ENCODE measurements at regions not wholly inside any gene's neighbourhood (a gene's known extent, or its start where the extent isn't known, plus 50 kb on each side); places are given as distances from the start of the nearest gene placed in this dataset.

DNA sequence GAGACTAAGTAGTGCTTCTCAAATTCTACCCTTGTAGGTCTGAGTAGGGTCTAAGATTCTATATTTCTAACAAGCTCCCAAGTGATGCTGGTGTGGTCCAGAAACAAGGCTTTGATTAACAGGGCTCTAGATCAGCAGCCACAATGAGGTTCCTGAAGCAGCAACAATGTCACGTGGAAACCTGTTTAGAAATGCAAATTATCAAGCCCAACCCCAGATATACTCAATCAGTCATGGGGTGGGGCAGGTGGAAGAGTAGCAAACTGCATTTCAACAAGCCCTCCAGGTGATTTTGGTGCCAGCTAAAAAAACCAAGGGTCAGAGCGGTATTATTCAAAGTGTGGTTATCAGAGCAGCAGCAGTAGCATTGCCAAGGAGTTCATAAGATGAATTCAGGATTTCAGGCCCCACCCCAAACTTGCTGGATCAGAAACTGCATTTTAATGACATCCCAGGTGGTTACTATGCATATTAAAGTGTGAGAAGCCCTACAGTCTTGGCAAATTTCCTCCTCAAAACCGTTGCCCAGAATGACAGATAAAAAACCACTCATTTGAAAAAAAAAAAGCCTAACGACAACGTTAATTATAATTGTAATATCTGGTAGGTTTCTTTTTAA, 199.2 kb downstream of the AHR start:
- DNase-seq (ENCODE audit: low spot score) (no peak), ATAC-seq (no peak)
- no peaks in the 10 kb centered on the region for H3K9me3 Mint-ChIP-seq
- no peaks in the 10 kb centered on the region for H3K4me1 Mint-ChIP-seq (ENCODE audit: low read depth in 2 of 2)
- no peaks in the 10 kb centered on the region for H3K27me3 Mint-ChIP-seq
- H3K4me3 Mint-ChIP-seq, result no peak overlapping the region
- no peaks in the 10 kb centered on the region for H3K36me3 Mint-ChIP-seq
- H3K27ac Mint-ChIP-seq, result no peak overlapping the region

DNA sequence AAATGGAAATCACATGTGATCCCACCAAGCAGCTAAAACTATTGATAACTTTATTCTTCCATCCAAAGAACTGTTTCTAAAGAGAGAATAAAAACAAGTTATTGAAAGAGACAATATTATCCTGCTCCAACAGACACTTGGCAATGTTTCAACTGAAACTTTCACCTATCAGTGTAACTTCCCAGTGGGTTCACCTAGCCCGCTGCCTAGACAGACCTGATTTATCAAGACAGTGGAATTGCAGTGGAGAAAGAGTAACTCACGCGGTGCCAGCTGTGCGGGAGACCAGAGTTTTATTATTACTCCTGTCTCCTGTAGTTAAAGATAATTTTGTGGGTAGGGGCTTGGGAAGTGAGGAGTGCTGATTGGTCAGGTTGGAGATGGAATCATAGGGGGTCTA, 199.8 kb downstream of the AHR start:
- H3K27me3 Mint-ChIP-seq, result no peaks in the 10 kb centered on the region
- no peaks in the 10 kb centered on the region for H3K9me3 Mint-ChIP-seq
- no peak overlapping the region for H3K4me3 Mint-ChIP-seq
- no peaks in the 10 kb centered on the region for H3K4me1 Mint-ChIP-seq (ENCODE audit: low read depth in 2 of 2)
- ATAC-seq (no peak), DNase-seq (ENCODE audit: low spot score) (no peak)
- H3K27ac Mint-ChIP-seq, result no peak overlapping the region
- no peaks in the 10 kb centered on the region for H3K36me3 Mint-ChIP-seq

- H3K36me3 Mint-ChIP-seq, result no peaks in the 10 kb centered on the region
- DNase-seq (ENCODE audit: low spot score) (no peak), ATAC-seq (no peak)
- no peaks in the 10 kb centered on the region for H3K4me1 Mint-ChIP-seq (ENCODE audit: low read depth in 2 of 2)
- no peak overlapping the region for H3K27ac Mint-ChIP-seq
- H3K27me3 Mint-ChIP-seq, result peaks cover 0 to 2% of the 10 kb centered on the region in 2 donors
- no peaks in the 10 kb centered on the region for H3K9me3 Mint-ChIP-seq
- H3K4me3 Mint-ChIP-seq, result no peak overlapping the region
These were observed 202.3 kb downstream of the AHR start for GRCh38 chr7:17500736-17501135.

- Mint-ChIP-seq H3K36me3 (no peaks in the 10 kb centered on the region), H3K9me3 (no peaks in the 10 kb centered on the region), H3K4me1 (ENCODE audit: low read depth in 2 of 2) (no peaks in the 10 kb centered on the region), H3K27me3 (peaks cover 0 to 2% of the 10 kb centered on the region in 2 donors), H3K27ac (no peak overlapping the region), H3K4me3 (no peak overlapping the region)
- no peak for DNase-seq (ENCODE audit: low spot score)
- ATAC-seq, result no peak
These were observed 203.2 kb downstream of the AHR start for GRCh38 chr7:17501441-17502212.

DNA sequence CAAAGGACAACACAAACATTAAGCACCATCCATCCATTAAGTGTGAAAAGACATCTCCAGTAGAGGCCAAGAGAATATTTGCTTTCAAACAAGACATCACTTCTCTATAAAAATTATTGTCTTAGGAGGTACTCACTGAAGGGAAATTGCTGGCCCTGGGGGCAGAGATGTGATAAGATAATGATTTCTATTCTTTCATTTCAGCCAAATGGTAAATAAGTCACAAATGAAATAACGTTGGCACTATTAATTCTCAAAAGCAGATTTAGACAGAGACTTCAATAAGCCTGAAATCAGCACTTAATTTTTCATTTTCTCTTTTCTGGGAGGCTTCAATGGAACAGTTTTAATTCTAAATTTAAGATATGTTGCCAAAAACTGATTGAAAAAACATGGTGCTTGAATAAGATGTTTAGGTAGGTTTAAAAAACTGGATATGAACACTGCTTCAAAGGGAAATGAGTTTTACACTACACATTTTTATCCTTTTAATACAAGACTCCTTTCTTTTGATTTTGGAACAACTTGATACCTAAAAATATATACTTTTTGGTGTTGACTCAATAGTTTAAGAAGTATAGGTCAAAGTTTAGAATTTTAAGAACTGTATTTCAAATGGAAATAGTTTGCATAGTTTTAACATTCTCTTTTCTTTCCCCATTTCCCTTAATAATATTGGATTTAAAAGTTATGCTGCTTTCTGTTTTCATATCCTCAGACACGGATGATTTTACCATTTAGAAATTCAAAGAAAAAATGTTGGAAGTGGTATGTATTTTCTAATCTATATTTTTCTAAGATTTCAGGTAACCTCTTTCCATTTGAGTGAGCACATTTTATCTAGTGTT, 204.0 kb downstream of the AHR start:
- ATAC-seq (no peak), DNase-seq (ENCODE audit: low spot score) (no peak)
- Mint-ChIP-seq H3K27me3 (peaks cover 0 to 2% of the 10 kb centered on the region in 2 donors), H3K9me3 (no peaks in the 10 kb centered on the region), H3K36me3 (no peaks in the 10 kb centered on the region), H3K27ac (no peak overlapping the region), H3K4me1 (ENCODE audit: low read depth in 2 of 2) (no peaks in the 10 kb centered on the region), H3K4me3 (no peak overlapping the region)

- no peaks in the 10 kb centered on the region for H3K4me1 Mint-ChIP-seq (ENCODE audit: low read depth in 2 of 2)
- no peak overlapping the region for H3K27ac Mint-ChIP-seq
- peaks cover 0 to 2% of the 10 kb centered on the region in 2 donors for H3K27me3 Mint-ChIP-seq
- no peaks in the 10 kb centered on the region for H3K36me3 Mint-ChIP-seq
- ATAC-seq, result no peak
- H3K9me3 Mint-ChIP-seq, result no peaks in the 10 kb centered on the region
- H3K4me3 Mint-ChIP-seq, result no peak overlapping the region
- DNase-seq (ENCODE audit: low spot score), result no peak
These were observed 207.6 kb downstream of the AHR start for GRCh38 chr7:17506095-17506494.

DNA sequence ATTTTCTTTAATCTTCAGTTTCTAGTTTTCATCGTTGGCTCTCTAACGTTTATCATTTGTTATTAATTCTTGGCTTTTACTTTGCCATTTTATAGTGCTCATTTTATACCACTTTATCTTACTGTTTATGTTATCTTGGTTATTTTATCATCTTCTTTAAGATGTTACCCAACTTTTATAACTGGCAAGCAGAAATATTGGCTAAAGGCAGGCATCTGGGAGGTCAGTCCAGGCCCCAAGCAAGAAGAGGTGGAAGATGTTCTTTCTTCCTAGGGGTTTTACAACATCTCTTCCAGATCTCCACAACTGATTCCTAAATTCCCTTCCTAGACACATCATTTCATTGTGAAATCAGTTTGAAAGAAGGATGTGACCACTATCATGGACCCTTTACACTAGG, 208.1 kb downstream of the AHR start:
- no peaks in the 10 kb centered on the region for H3K4me1 Mint-ChIP-seq (ENCODE audit: low read depth in 2 of 2)
- no peak overlapping the region for H3K4me3 Mint-ChIP-seq
- no peak overlapping the region for H3K27ac Mint-ChIP-seq
- ATAC-seq (no peak), DNase-seq (ENCODE audit: low spot score) (no peak)
- H3K9me3 Mint-ChIP-seq, result no peaks in the 10 kb centered on the region
- peaks cover 0 to 2% of the 10 kb centered on the region in 2 donors for H3K27me3 Mint-ChIP-seq
- H3K36me3 Mint-ChIP-seq, result no peaks in the 10 kb centered on the region

- ATAC-seq, result no peak
These were observed 209.3 kb downstream of the AHR start for GRCh38 chr7:17507717-17508116.

GRCh38 chr7:17512181-17512675, 213.8 kb downstream of the AHR start:
- H3K9me3 Mint-ChIP-seq, result no peaks in the 10 kb centered on the region
- H3K4me1 Mint-ChIP-seq (ENCODE audit: low read depth in 2 of 2), result no peaks in the 10 kb centered on the region
- no peak for ATAC-seq
- H3K4me3 Mint-ChIP-seq, result no peak overlapping the region
- H3K36me3 Mint-ChIP-seq, result no peaks in the 10 kb centered on the region
- peaks cover 0 to 5% of the 10 kb centered on the region in 2 donors for H3K27me3 Mint-ChIP-seq
- DNase-seq (ENCODE audit: low spot score), result no peak
- no peak overlapping the region for H3K27ac Mint-ChIP-seq

More at GRCh38 chr7:17507717-17508116, 209.3 kb downstream of the AHR start:
- no peak overlapping the region for H3K27ac Mint-ChIP-seq
- no peaks in the 10 kb centered on the region for H3K36me3 Mint-ChIP-seq
- H3K4me1 Mint-ChIP-seq (ENCODE audit: low read depth in 2 of 2), result no peaks in the 10 kb centered on the region
- no peak for DNase-seq (ENCODE audit: low spot score)
- no peaks in the 10 kb centered on the region for H3K9me3 Mint-ChIP-seq
- H3K27me3 Mint-ChIP-seq, result peaks cover 0 to 2% of the 10 kb centered on the region in 2 donors
- H3K4me3 Mint-ChIP-seq, result no peak overlapping the region

DNA sequence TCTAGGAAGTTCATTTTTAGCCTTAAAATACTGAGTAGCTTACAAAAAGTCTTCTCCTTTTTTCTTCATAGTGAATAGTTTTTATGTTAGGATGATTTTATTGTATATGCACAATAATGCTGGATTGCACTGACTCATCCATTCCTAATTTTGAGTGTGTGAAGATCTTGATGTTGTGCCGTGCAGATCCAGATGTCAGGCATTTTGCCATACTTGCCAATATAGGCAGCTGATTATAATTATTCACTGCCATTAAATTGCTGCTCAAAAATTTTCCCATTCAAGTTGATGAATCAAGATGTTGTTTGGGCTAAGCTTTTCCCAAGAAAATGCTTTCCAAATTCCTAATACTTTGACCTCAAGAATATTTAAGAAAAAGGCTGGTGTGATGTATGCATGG, 218.3 kb downstream of the AHR start:
- Mint-ChIP-seq H3K36me3 (no peaks in the 10 kb centered on the region), H3K9me3 (no peaks in the 10 kb centered on the region), H3K4me1 (ENCODE audit: low read depth in 2 of 2) (no peaks in the 10 kb centered on the region), H3K4me3 (no peak overlapping the region), H3K27ac (no peak overlapping the region), H3K27me3 (peaks cover 0 to 5% of the 10 kb centered on the region in 2 donors)
- no peak for ATAC-seq
- DNase-seq (ENCODE audit: low spot score), result no peak

- ATAC-seq (no peak), DNase-seq (ENCODE audit: low spot score) (no peak)
- H3K4me3 Mint-ChIP-seq, result no peak overlapping the region
- H3K36me3 Mint-ChIP-seq, result no peaks in the 10 kb centered on the region
- H3K27me3 Mint-ChIP-seq, result no peaks in the 10 kb centered on the region
- no peaks in the 10 kb centered on the region for H3K4me1 Mint-ChIP-seq (ENCODE audit: low read depth in 2 of 2)
- no peak overlapping the region for H3K27ac Mint-ChIP-seq
- no peaks in the 10 kb centered on the region for H3K9me3 Mint-ChIP-seq
These were observed 222.5 kb downstream of the AHR start for GRCh38 chr7:17520941-17521340.

GRCh38 chr7:17521437-17521836, 223.0 kb downstream of the AHR start:
- Mint-ChIP-seq H3K27me3 (peaks cover 0 to 3% of the 10 kb centered on the region in 2 donors), H3K4me3 (no peak overlapping the region), H3K4me1 (ENCODE audit: low read depth in 2 of 2) (no peaks in the 10 kb centered on the region), H3K36me3 (no peaks in the 10 kb centered on the region), H3K27ac (no peak overlapping the region), H3K9me3 (peaks cover 3% of the 10 kb centered on the region)
- DNase-seq (ENCODE audit: low spot score) (no peak), ATAC-seq (no peak)

- H3K27me3 Mint-ChIP-seq, result peaks cover 0 to 4% of the 10 kb centered on the region in 2 donors
- no peak for DNase-seq (ENCODE audit: low spot score)
- H3K9me3 Mint-ChIP-seq, result peaks cover 3% of the 10 kb centered on the region
- no peaks in the 10 kb centered on the region for H3K4me1 Mint-ChIP-seq (ENCODE audit: low read depth in 2 of 2)
- no peaks in the 10 kb centered on the region for H3K36me3 Mint-ChIP-seq
- no peak for ATAC-seq
- no peak overlapping the region for H3K27ac Mint-ChIP-seq
- no peak overlapping the region for H3K4me3 Mint-ChIP-seq
These were observed 225.6 kb downstream of the AHR start for GRCh38 chr7:17523813-17524739.

All from natural killer cell treated with Interleukin-12 subunit alpha and Interleukin-12 subunit beta and Interleukin-15 and Interleukin-18, amount 100 ng/mL, for 72 hours (primary cell).